Fibroblast of skin of right biceps (primary cell): ENCODE measurements at regions not wholly inside any gene's neighbourhood (a gene's known extent, or its start where the extent isn't known, plus 50 kb on each side); places are given as distances from the start of the nearest gene placed in this dataset.

ENCODE experiments used
- DNase-seq: peaks from one replicate; pipeline ENCODE4 v3.0.0-alpha.2; 2013

- DNase-seq = no peak
These were observed 319.6 kb downstream of the GPATCH2 start for GRCh38 chr1:217311269-217311668.

GRCh38 chr1:217281332-217281731 lies 349.6 kb downstream of the GPATCH2 start:
- no peak for DNase-seq

GRCh38 chr1:217275655-217276398 lies 355.1 kb downstream of the GPATCH2 start:
- DNase-seq = peak; percentile 89

- peak; percentile 83 for DNase-seq
These were observed 355.8 kb downstream of the GPATCH2 start for GRCh38 chr1:217274927-217275654.

GRCh38 chr1:217274416-217274815 lies 356.5 kb downstream of the GPATCH2 start:
- peak; percentile 17 for DNase-seq

GRCh38 chr1:217273866-217274265 lies 357.0 kb downstream of the GPATCH2 start:
- peak; percentile 56 for DNase-seq

GRCh38 chr1:217272385-217272784 lies 358.5 kb downstream of the GPATCH2 start:
- peak; percentile 68 for DNase-seq

- DNase-seq = no peak
These were observed 360.8 kb downstream of the GPATCH2 start for GRCh38 chr1:217270101-217270500.

GRCh38 chr1:217268058-217268457 lies 362.8 kb downstream of the GPATCH2 start:
- DNase-seq = no peak

GRCh38 chr1:217261636-217262035 lies 369.3 kb downstream of the GPATCH2 start:
- no peak for DNase-seq

- no peak for DNase-seq
These were observed 370.2 kb downstream of the GPATCH2 start for GRCh38 chr1:217260676-217261075.

GRCh38 chr1:217253985-217254384 lies 376.9 kb downstream of the GPATCH2 start:
- no peak for DNase-seq

- no peak for DNase-seq
These were observed 377.5 kb downstream of the GPATCH2 start for GRCh38 chr1:217253351-217253750.

GRCh38 chr1:217251121-217251520 lies 379.8 kb downstream of the GPATCH2 start:
- DNase-seq = no peak

- no peak for DNase-seq
These were observed 381.0 kb downstream of the GPATCH2 start for GRCh38 chr1:217249857-217250256.

- DNase-seq = no peak
These were observed 385.9 kb downstream of the GPATCH2 start for GRCh38 chr1:217244971-217245370.

- no peak for DNase-seq
These were observed 390.2 kb downstream of the GPATCH2 start for GRCh38 chr1:217240656-217241055.

- no peak for DNase-seq
These were observed 391.9 kb downstream of the GPATCH2 start for GRCh38 chr1:217238945-217239344.

GRCh38 chr1:217230412-217230811 lies 400.5 kb downstream of the GPATCH2 start:
- DNase-seq = no peak

GRCh38 chr1:217228689-217229088 lies 402.2 kb downstream of the GPATCH2 start:
- no peak for DNase-seq

GRCh38 chr1:217224201-217224600 lies 406.7 kb downstream of the GPATCH2 start:
- no peak for DNase-seq

GRCh38 chr1:217214551-217214950 lies 416.3 kb downstream of the GPATCH2 start:
- no peak for DNase-seq

- DNase-seq = no peak
These were observed 419.4 kb downstream of the GPATCH2 start for GRCh38 chr1:217211486-217211885.

- DNase-seq = no peak
These were observed 425.3 kb downstream of the GPATCH2 start for GRCh38 chr1:217205578-217205977.
